Liver (tissue), 8 donors: ENCODE measurements at regions not wholly inside any gene's neighbourhood (a gene's known extent, or its start where the extent isn't known, plus 50 kb on each side); places are given as distances from the start of the nearest gene placed in this dataset.

Experiments
- DNase-seq: peaks from one replicate; pipeline ENCODE4 v3.0.0-alpha.2; 2017; ENCODE audit warnings: low spot score
- H3K27ac ChIP-seq, 2 donors: one replicate each; pipeline ENCODE4 v1.7.0; 2013; ENCODE audit warnings: inconsistent platforms in 2 of 2, low read length in 2 of 2, control low read depth in 1 of 2, low read depth in 1 of 2, mild to moderate bottlenecking in 1 of 2
- H3K27me3 ChIP-seq, 4 donors: one replicate each; pipeline versions ENCODE4 v1.6.1 to v1.7.0; 2013; ENCODE audit warnings: low read length in 3 of 4, inconsistent platforms in 1 of 4, mild to moderate bottlenecking in 1 of 4, moderate library complexity in 1 of 4; ENCODE audit not compliant: control insufficient read depth in 4 of 4, insufficient read depth in 4 of 4
- H3K36me3 ChIP-seq, 4 donors: one replicate each; pipeline versions ENCODE4 v1.6.1 to v1.7.0; 2013; ENCODE audit warnings: low read length in 3 of 4, mild to moderate bottlenecking in 3 of 4, low read depth in 1 of 4, moderate library complexity in 1 of 4; ENCODE audit not compliant: control insufficient read depth in 4 of 4, insufficient read depth in 3 of 4
- H3K4me1 ChIP-seq, 4 donors: one replicate each; pipeline versions ENCODE4 v1.6.1 to v1.7.0; 2013; ENCODE audit warnings: low read length in 3 of 4, mild to moderate bottlenecking in 3 of 4, moderate library complexity in 1 of 4; ENCODE audit not compliant: control insufficient read depth in 4 of 4, insufficient read depth in 4 of 4
- H3K4me3 ChIP-seq, 3 donors: one replicate each; pipeline versions ENCODE4 v1.6.1 to v1.7.0; 2013; ENCODE audit warnings: low read length in 3 of 3, control low read depth in 1 of 3, low read depth in 1 of 3, mild to moderate bottlenecking in 1 of 3
- H3K9ac ChIP-seq, 2 donors: one replicate each; pipeline ENCODE4 v1.7.0; 2013; ENCODE audit warnings: low read length in 2 of 2, mild to moderate bottlenecking in 2 of 2, moderate library complexity in 2 of 2, control low read depth in 1 of 2, low read depth in 1 of 2
- H3K9me3 ChIP-seq, 4 donors: one replicate each; pipeline versions ENCODE4 v1.6.1 to v1.7.0; 2013; ENCODE audit warnings: low read length in 3 of 4; ENCODE audit not compliant: control insufficient read depth in 4 of 4
- ATF3 ChIP-seq: IDR thresholded peaks from 2 replicates; pipeline ENCODE4 v1.6.1; 2016; ENCODE audit warnings: antibody characterized with exemption
- CTCF ChIP-seq: fragments of 150-350 bp; IDR thresholded peaks from 2 replicates; pipeline ENCODE4 v1.5.1; 2017; ENCODE audit warnings: improper control_type of control experiment, low read depth, low read length; ENCODE audit not compliant: missing input control
- EGR1 ChIP-seq, 2 donors: IDR thresholded peaks; 2 replicates each; pipeline ENCODE4 v1.6.1; 2016 to 2018; ENCODE audit warnings: antibody characterized with exemption in 2 of 2, low read depth in 2 of 2
- FOXA1 ChIP-seq: IDR thresholded peaks from 2 replicates; pipeline ENCODE4 v1.6.1; 2016; ENCODE audit warnings: antibody characterized with exemption
- FOXA2 ChIP-seq: IDR thresholded peaks from 2 replicates; pipeline ENCODE4 v1.6.1; 2016; ENCODE audit warnings: antibody characterized with exemption
- GABPA ChIP-seq, 2 donors: IDR thresholded peaks in 1 of 2; conservative IDR thresholded peaks in 1 of 2; 2 replicates each; pipeline ENCODE4 v1.6.1; 2016; ENCODE audit warnings: antibody characterized with exemption in 2 of 2, mild to moderate bottlenecking in 1 of 2, moderate library complexity in 1 of 2
- HNF4A ChIP-seq, 2 donors: conservative IDR thresholded peaks; 2 replicates each; pipeline ENCODE4 v1.6.1; 2016; ENCODE audit warnings: antibody characterized with exemption in 2 of 2, mild to moderate bottlenecking in 2 of 2
- HNF4G ChIP-seq: IDR thresholded peaks from 2 replicates; pipeline ENCODE4 v1.6.1; 2016; ENCODE audit warnings: antibody characterized with exemption
- JUND ChIP-seq, 2 donors: IDR thresholded peaks; 2 replicates each; pipeline ENCODE4 v1.6.1; 2016; ENCODE audit warnings: antibody characterized with exemption in 2 of 2
- MAX ChIP-seq: IDR thresholded peaks from 2 replicates; pipeline ENCODE4 v1.6.1; 2016; ENCODE audit warnings: antibody characterized with exemption
- NR2F2 ChIP-seq: IDR thresholded peaks from 2 replicates; pipeline ENCODE4 v1.6.1; 2016; ENCODE audit warnings: antibody characterized with exemption
- RAD21 ChIP-seq, 2 donors: IDR thresholded peaks; 2 replicates each; pipeline ENCODE4 v1.6.1; 2016; ENCODE audit warnings: antibody characterized with exemption in 2 of 2, mild to moderate bottlenecking in 2 of 2
- REST ChIP-seq: IDR thresholded peaks from 2 replicates; pipeline ENCODE4 v1.6.1; 2016; ENCODE audit warnings: antibody characterized with exemption, mild to moderate bottlenecking
- RXRA ChIP-seq, 2 donors: IDR thresholded peaks; 2 replicates each; pipeline ENCODE4 v1.6.1; 2017 to 2018; ENCODE audit warnings: antibody characterized with exemption in 2 of 2, mild to moderate bottlenecking in 1 of 2
- SP1 ChIP-seq: IDR thresholded peaks from 2 replicates; pipeline ENCODE4 v1.6.1; 2018; ENCODE audit warnings: antibody characterized with exemption, mild to moderate bottlenecking
- TAF1 ChIP-seq: conservative IDR thresholded peaks from 2 replicates; pipeline ENCODE4 v1.6.1; 2016; ENCODE audit warnings: antibody characterized with exemption, mild to moderate bottlenecking
- YY1 ChIP-seq: IDR thresholded peaks from 2 replicates; pipeline ENCODE4 v1.6.1; 2016; ENCODE audit warnings: antibody characterized with exemption, mild to moderate bottlenecking
- ZBTB33 ChIP-seq: IDR thresholded peaks from 2 replicates; pipeline ENCODE4 v1.6.1; 2016; ENCODE audit warnings: antibody characterized with exemption
- WGBS: extraction: QIAGEN DNeasy Blood & Tissue Kit; methylation state at CpG from one replicate; pipeline ENCODE4 v1.1.7; 2013; 5-methylcytosine and 5-hydroxymethylcytosine counted together
- donor health status: healthy.
- donor health status: healthy.
- donor health status: healthy.
- donor health status: healthy.
- donor health status: healthy.

- TF ChIP-seq ZBTB33, result no peak
Observed at GRCh38 chr12:124224535-124225110, 70.3 kb upstream of the RFLNA start (continued).

GRCh38 chr12:124225730-124226129 is 69.2 kb upstream of the RFLNA start:
- H3K4me3 ChIP-seq, result no peak overlapping the region
- H3K36me3 ChIP-seq, result no peaks in the 10 kb centered on the region
- WGBS, result 87% methylated on average over 4 of the region's 4 CpGs
- no peaks in the 10 kb centered on the region for H3K4me1 ChIP-seq
- no peaks in the 10 kb centered on the region for H3K27me3 ChIP-seq
- DNase-seq, result no peak
- TF ChIP-seq REST, result no peak
- TF ChIP-seq FOXA1, result no peak
- no peak for TF ChIP-seq HNF4A (conservative IDR thresholded peaks at IDR 0.05)
- no peak for TF ChIP-seq GABPA (IDR thresholded peaks at IDR 0.05 in 1 of 2, conservative IDR thresholded peaks at IDR 0.05 in 1 of 2)
- no peak for TF ChIP-seq YY1
- no peak for TF ChIP-seq RXRA (IDR thresholded peaks at IDR 0.05)
- TF ChIP-seq SP1, result no peak
- TF ChIP-seq CTCF, result no peak
- no peak for TF ChIP-seq MAX
- TF ChIP-seq RAD21 (IDR thresholded peaks at IDR 0.05), result no peak
- TF ChIP-seq EGR1 (IDR thresholded peaks at IDR 0.05; ENCODE audit: low read depth in 2 of 2), result no peak
- no peak for TF ChIP-seq NR2F2
- no peak for TF ChIP-seq HNF4G
- no peak for TF ChIP-seq ATF3
- TF ChIP-seq FOXA2, result no peak
- TF ChIP-seq JUND (IDR thresholded peaks at IDR 0.05), result no peak
- TF ChIP-seq TAF1, result no peak
- no peak for TF ChIP-seq ZBTB33
- no peak overlapping the region for H3K27ac ChIP-seq
- no peak overlapping the region for H3K9ac ChIP-seq
- peaks cover 0 to 3% (median 0%) of the 10 kb centered on the region in 4 donors for H3K9me3 ChIP-seq
